GM12875 (cell line): ENCODE measurements at regions not wholly inside any gene's neighbourhood (a gene's known extent, or its start where the extent isn't known, plus 50 kb on each side); places are given as distances from the start of the nearest gene placed in this dataset.

Experiments used
- H3K4me3 ChIP-seq: one replicate; pipeline ENCODE4 v1.5.1; 2011; ENCODE audit warnings: low read depth, low read length, control low read depth
- TF ChIP-seq, protein P1 (sequence below): IDR thresholded peaks from 2 replicates; pipeline ENCODE4 v1.5.1; 2011; ENCODE audit warnings: low read depth, mild to moderate bottlenecking, control low read depth, inconsistent platforms, low read length, moderate library complexity, borderline replicate concordance; ENCODE audit not compliant: insufficient read depth

DNA sequence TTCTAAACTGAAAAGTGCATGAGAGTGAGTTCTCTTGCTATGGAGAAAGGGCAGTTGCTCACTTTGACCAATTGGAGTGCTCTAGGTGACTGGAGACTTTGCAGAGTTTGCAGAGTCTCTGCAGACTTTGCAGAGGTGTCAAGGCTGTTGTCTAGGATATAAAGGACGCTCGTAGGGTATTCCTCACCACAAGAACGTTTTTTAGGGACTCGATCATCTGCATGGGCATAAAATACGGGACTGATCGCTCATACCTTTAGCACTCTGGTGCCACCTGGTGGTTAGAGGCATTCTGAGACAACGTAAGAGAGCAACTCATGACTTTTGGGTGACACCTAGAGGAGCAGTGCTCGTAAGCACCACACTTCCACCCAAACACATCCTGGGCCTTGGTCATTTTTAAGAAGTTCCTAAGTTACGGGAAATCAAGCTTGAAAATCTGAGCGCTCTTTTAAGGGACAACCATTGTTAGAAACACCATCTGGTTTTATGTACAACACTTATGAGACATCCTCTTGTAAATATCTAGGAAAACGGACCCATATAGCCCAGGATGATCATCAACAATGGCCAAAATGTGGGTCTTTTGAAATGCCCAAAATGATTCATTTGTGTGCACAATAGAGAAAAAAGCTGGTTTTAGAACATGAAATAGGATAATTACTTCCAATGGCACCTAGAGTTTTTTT is 51.6 kb upstream of the XCR1 start:
- H3K4me3 ChIP-seq: no peak overlapping the region
- TF ChIP-seq, protein P1, sequence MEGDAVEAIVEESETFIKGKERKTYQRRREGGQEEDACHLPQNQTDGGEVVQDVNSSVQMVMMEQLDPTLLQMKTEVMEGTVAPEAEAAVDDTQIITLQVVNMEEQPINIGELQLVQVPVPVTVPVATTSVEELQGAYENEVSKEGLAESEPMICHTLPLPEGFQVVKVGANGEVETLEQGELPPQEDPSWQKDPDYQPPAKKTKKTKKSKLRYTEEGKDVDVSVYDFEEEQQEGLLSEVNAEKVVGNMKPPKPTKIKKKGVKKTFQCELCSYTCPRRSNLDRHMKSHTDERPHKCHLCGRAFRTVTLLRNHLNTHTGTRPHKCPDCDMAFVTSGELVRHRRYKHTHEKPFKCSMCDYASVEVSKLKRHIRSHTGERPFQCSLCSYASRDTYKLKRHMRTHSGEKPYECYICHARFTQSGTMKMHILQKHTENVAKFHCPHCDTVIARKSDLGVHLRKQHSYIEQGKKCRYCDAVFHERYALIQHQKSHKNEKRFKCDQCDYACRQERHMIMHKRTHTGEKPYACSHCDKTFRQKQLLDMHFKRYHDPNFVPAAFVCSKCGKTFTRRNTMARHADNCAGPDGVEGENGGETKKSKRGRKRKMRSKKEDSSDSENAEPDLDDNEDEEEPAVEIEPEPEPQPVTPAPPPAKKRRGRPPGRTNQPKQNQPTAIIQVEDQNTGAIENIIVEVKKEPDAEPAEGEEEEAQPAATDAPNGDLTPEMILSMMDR: peak; percentile 88
